BLaER1 treated with 17β-estradiol and CSF1 and Interleukin-3, amounts not matched to agents 10 nM and 100 nM (cell line): ENCODE measurements at regions not wholly inside any gene's neighbourhood (a gene's known extent, or its start where the extent isn't known, plus 50 kb on each side); places are given as distances from the start of the nearest gene placed in this dataset.
"Not testable (repeated sequence)": the region's sequence is repeated elsewhere in the genome, so short reads cannot be mapped to it uniquely, and the experiment has no call there.

Source experiments
- H3K27ac ChIP-seq, 11 experiments: shearing (Covaris generic); formaldehyde crosslinking; 2 replicates each; pipeline ENCODE4 v1.8.1; 2022
- H3K27me3 ChIP-seq, 11 experiments: shearing (Covaris generic); formaldehyde crosslinking; 2 replicates each; pipeline ENCODE4 v1.8.1; 2022
- H3K36me3 ChIP-seq, 11 experiments: shearing (Covaris generic); formaldehyde crosslinking; 2 replicates each; pipeline ENCODE4 v1.8.1; 2022
- H3K4me1 ChIP-seq, 10 experiments: shearing (Covaris generic); formaldehyde crosslinking; 2 replicates each; pipeline ENCODE4 v1.8.1; 2022
- H3K4me2 ChIP-seq, 11 experiments: shearing (Covaris generic); formaldehyde crosslinking; 2 replicates each; pipeline ENCODE4 v1.8.1; 2022
- H3K4me3 ChIP-seq, 10 experiments: shearing (Covaris generic); formaldehyde crosslinking; 2 replicates each; pipeline ENCODE4 v1.8.1; 2022
- H3K9ac ChIP-seq, 11 experiments: shearing (Covaris generic); formaldehyde crosslinking; 2 replicates each; pipeline ENCODE4 v1.8.1; 2022
- H3K9me3 ChIP-seq, 11 experiments: shearing (Covaris generic); formaldehyde crosslinking; replicated peaks in 1 of 11; 2 replicates each; pipeline ENCODE4 v1.8.1; 2022
- H4K20me1 ChIP-seq, 11 experiments: shearing (Covaris generic); formaldehyde crosslinking; 2 replicates each; pipeline ENCODE4 v1.8.1; 2022
- Cebpa-rat ChIP-seq, 11 experiments: shearing (Covaris generic); IDR thresholded peaks; 2 replicates each; pipeline ENCODE4 v1.8.1; 2022

DNA sequence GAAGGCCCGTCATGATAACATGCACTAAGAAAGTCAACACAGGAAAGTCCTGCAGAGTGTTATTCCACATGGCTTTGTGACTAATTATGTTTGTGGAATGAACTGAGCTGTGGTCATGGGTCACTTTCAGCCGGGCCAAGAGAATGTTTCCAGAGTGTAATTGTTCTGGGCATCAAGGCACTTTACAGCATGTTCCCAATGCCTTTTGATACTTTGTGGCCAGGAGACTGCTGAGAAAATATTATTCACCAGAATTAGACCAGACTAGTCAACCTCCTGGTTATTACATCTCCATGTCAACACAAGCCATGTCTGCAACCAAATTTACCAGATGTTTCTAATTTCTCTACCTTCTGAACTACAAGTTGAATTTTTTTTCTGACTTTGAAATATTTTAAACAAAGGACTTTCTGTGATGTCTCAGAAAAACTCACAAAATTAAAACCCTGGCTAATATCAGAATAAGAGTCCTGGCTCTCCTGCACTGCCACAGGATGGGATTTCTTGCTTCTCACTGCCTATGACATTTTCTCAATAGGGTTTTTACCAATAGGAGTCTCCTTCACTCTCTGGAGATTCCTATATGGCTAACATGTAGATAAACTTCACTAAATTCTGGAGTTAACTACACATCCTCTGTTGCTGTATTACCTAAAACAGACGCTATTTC is 90.6 kb upstream of the WDR75 start:
- H3K4me1 ChIP-seq: peaks cover 0 to 16% (median 0%) of the 10 kb centered on the region in 10 experiments; a peak in 4 of 20 replicates
- H3K9me3 ChIP-seq: peaks cover 0 to 9% (median 0%) of the 10 kb centered on the region in 11 experiments; a peak in 2 of 22 replicates
- TF ChIP-seq Cebpa-rat (IDR thresholded peaks at IDR 0.05): no peak
- no peaks in the 10 kb centered on the region for H4K20me1 ChIP-seq
- no peak overlapping the region for H3K9ac ChIP-seq
- H3K36me3 ChIP-seq: no peaks in the 10 kb centered on the region
- H3K27me3 ChIP-seq: no peaks in the 10 kb centered on the region
- no peak overlapping the region for H3K27ac ChIP-seq
- H3K4me2 ChIP-seq: no peak overlapping the region
- H3K4me3 ChIP-seq: no peak overlapping the region

DNA sequence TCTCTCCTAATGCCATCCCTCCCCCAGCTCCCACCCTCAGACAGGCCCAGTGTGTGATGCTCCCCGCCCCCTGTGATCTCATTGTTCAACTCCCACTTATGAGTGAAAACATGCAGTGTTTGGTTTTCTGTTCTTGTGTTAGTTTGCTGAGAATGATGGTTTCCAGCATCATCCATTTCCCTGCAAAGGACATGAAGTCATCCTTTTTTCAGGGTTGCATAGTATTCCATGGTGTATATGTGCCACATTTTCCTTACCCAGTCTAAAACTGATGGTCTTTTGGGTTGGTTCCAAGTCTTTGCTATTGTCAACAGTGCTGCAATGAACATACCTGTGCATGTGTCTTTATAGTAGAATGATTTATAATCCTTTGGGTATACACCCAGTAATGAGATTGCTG is 89.3 kb upstream of the WDR75 start:
- H3K4me1 ChIP-seq: peaks cover 0 to 13% (median 0%) of the 10 kb centered on the region in 10 experiments; a peak in 4 of 20 replicates
- not testable (repeated sequence) for H3K36me3 ChIP-seq, H3K4me2 ChIP-seq, H3K9ac ChIP-seq, H3K4me3 ChIP-seq, H3K27me3 ChIP-seq, H4K20me1 ChIP-seq, H3K9me3 ChIP-seq, H3K27ac ChIP-seq

DNA sequence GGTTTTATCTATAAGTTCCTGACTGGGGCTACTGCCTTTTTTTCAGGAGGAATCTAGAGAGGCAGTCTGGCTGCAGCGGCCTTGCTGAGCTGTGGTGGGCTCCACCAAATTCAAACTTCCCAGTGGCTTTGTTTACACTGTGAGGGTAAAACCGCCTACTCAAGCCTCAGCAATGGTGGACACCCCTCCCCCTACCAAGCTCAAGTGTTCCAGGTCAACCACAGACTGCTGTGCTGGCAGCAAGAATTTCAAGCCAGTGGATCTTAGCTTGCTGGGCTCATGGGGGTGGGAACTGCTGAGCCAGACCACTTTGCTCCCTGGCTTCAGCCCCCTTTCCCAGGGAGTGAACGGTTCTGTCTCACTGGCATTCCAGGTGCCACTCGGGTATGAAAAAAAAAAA is 83.9 kb upstream of the WDR75 start:
- H4K20me1 ChIP-seq, H3K36me3 ChIP-seq, H3K9me3 ChIP-seq, H3K27ac ChIP-seq, H3K4me2 ChIP-seq, H3K4me1 ChIP-seq, H3K9ac ChIP-seq, H3K4me3 ChIP-seq, H3K27me3 ChIP-seq: not testable (repeated sequence)

DNA sequence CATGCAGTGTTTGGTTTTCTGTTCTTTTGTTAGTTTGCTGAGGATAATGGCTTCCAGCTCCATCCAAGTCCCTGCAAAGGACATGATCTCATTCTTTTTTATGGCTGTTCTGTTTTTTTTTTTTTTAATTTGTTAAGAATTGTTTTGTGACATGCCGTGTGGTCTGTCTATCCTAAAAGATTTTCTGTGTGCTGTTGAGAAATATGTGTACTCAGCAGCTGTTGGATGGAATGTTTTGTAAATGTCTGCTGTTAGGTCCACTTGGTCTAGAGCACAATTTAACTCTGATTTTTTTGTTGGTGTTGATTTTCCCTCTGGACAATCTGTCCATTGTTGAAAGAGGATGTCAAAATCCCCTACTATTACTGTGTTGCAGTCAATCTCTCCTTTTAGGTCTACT is 80.4 kb upstream of the WDR75 start:
- no peak overlapping the region for H3K4me2 ChIP-seq
- H4K20me1 ChIP-seq: no peaks in the 10 kb centered on the region
- H3K9me3 ChIP-seq: no peaks in the 10 kb centered on the region
- peaks cover 0 to 16% (median 0%) of the 10 kb centered on the region in 10 experiments; a peak in 8 of 20 replicates for H3K4me1 ChIP-seq
- H3K36me3 ChIP-seq: no peaks in the 10 kb centered on the region
- H3K9ac ChIP-seq: no peak overlapping the region
- H3K4me3 ChIP-seq: no peak overlapping the region
- TF ChIP-seq Cebpa-rat (IDR thresholded peaks at IDR 0.05): no peak
- H3K27me3 ChIP-seq: no peaks in the 10 kb centered on the region
- H3K27ac ChIP-seq: no peak overlapping the region

DNA sequence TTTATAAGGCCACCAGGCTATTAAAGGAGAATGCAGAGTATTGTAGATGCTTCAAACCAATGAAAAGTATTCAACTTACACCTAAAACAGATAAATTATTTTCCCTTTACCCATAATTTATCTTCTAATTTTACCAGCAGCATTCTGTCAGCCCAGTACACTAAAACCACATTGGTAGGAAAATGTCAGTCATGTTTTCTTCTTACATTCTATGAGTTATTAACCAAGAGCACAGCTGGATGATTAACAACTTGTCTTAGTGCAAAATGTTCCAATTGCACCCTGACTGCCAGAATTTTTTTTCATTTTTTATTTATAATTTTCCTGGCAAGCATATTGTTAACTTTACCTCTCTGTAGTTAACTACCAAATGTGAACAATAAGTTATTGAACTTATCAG is 79.0 kb upstream of the WDR75 start:
- H3K9ac ChIP-seq: no peak overlapping the region
- H4K20me1 ChIP-seq: no peaks in the 10 kb centered on the region
- H3K9me3 ChIP-seq: no peaks in the 10 kb centered on the region
- TF ChIP-seq Cebpa-rat (IDR thresholded peaks at IDR 0.05): no peak
- no peak overlapping the region for H3K27ac ChIP-seq
- no peaks in the 10 kb centered on the region for H3K36me3 ChIP-seq
- H3K27me3 ChIP-seq: no peaks in the 10 kb centered on the region
- H3K4me1 ChIP-seq: peaks cover 0 to 16% (median 0%) of the 10 kb centered on the region in 10 experiments; a peak in 8 of 20 replicates
- H3K4me2 ChIP-seq: no peak overlapping the region
- H3K4me3 ChIP-seq: no peak overlapping the region

DNA sequence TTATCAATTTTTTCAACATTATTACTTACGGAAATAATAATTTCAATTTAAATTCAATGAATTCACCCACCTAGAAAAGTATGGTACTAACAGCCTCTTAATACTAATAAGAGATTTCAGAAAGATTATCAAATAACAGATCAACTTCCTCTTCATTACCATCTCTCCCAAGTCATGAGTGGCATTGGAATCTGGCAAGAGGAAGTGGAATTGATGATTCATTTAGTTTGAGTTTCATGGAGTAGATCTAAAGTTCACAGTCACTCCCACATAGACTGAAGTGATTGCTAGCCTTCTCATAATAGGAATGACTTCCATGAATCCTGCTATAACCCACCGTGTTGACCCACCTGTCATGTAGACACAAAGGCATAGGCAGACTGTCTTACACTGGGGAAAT is 77.7 kb upstream of the WDR75 start:
- H3K4me2 ChIP-seq: peak overlapping the region in 3 of 11 experiments; percentile 24 to 79 (median 56); a peak in 6 of 22 replicates
- no peaks in the 10 kb centered on the region for H3K27me3 ChIP-seq
- no peak for TF ChIP-seq Cebpa-rat (IDR thresholded peaks at IDR 0.05)
- no peaks in the 10 kb centered on the region for H4K20me1 ChIP-seq
- no peak overlapping the region for H3K27ac ChIP-seq
- H3K4me3 ChIP-seq: no peak overlapping the region
- no peaks in the 10 kb centered on the region for H3K36me3 ChIP-seq
- no peaks in the 10 kb centered on the region for H3K9me3 ChIP-seq
- H3K4me1 ChIP-seq: peaks cover 0 to 16% (median 0%) of the 10 kb centered on the region in 10 experiments; a peak in 8 of 20 replicates
- no peak overlapping the region for H3K9ac ChIP-seq

DNA sequence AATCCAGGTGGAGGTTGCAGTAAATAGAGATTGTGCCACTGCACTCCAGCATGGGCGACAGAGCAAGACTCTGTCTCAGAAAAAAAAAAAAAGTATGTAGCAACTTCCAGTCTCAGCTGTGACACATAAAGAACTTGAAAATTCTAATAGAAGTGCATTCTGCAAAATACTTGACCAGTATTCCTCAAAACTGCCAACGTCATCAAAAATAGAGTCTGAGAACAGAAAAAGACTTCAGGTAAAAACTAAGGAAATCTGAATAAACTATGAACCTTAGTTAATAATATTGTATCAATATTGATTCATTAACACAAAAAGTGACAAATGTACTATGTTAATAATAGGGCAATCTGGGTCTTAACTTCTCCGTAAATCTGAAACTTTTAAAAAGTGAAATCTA is 76.7 kb upstream of the WDR75 start:
- Histone ChIP-seq H3K9ac (no peak overlapping the region), H3K4me3 (no peak overlapping the region)

DNA sequence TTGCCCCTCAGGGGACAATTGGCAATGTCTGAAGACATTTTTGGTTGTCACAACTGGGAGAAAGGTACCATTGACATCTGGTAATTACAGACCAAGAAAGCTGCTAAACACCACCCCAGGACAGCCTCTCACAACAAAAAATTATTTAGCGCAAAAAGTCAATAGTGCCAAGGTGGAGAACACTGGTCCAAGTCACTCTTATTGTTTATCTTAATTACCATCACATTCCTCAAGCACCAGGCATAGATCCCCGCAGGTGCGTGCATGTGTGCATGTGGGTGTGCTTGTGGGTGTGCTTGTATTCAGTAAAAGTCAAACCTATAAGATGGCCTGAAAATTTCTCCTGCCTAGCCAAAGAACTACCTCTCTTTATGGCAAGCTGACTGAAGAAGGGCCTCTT is 74.9 kb upstream of the WDR75 start:
- Histone ChIP-seq H3K4me2 (no peak overlapping the region), H3K4me3 (no peak overlapping the region), H3K36me3 (no peaks in the 10 kb centered on the region), H4K20me1 (no peaks in the 10 kb centered on the region), H3K27ac (no peak overlapping the region), H3K27me3 (no peaks in the 10 kb centered on the region), H3K4me1 (peaks cover 0 to 16% (median 0%) of the 10 kb centered on the region in 10 experiments; a peak in 8 of 20 replicates), H3K9ac (no peak overlapping the region), H3K9me3 (no peaks in the 10 kb centered on the region)
- TF ChIP-seq Cebpa-rat (IDR thresholded peaks at IDR 0.05): no peak

More for the DNA sequence above, 76.7 kb upstream of the WDR75 start:
- Histone ChIP-seq H3K9me3 (no peaks in the 10 kb centered on the region), H3K27me3 (no peaks in the 10 kb centered on the region), H3K4me2 (0 out of 22 replicates have a peak overlapping the region, but pooled peaks of 1 of the 11 experiments have one; percentile 79), H3K27ac (no peak overlapping the region), H3K36me3 (no peaks in the 10 kb centered on the region), H4K20me1 (no peaks in the 10 kb centered on the region), H3K4me1 (peaks cover 0 to 16% (median 0%) of the 10 kb centered on the region in 10 experiments; a peak in 8 of 20 replicates)
- TF ChIP-seq Cebpa-rat (IDR thresholded peaks at IDR 0.05): no peak

DNA sequence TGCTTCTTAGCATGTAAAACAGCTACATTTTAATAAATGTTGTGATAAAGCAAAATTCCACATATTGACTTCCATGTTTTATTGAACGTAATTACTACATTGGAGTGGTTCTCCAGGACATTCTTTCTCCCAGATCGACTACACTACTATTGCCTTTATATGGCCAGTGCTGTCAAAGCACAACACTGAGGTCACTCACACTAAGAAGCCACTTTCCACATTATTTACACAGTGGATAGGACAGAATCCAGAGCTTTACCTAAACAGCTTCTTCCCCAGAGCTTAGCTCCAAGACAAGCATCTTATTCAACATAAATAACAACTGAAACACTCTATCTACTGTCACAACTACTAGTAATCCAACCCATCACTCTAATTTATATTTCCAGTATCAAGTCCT is 73.9 kb upstream of the WDR75 start:
- no peak overlapping the region for H3K9ac ChIP-seq
- no peaks in the 10 kb centered on the region for H3K27me3 ChIP-seq
- TF ChIP-seq Cebpa-rat (IDR thresholded peaks at IDR 0.05): no peak
- H3K9me3 ChIP-seq: no peaks in the 10 kb centered on the region
- H3K27ac ChIP-seq: no peak overlapping the region
- H3K4me2 ChIP-seq: no peak overlapping the region
- peaks cover 0 to 16% (median 0%) of the 10 kb centered on the region in 10 experiments; a peak in 8 of 20 replicates for H3K4me1 ChIP-seq
- no peaks in the 10 kb centered on the region for H3K36me3 ChIP-seq
- no peaks in the 10 kb centered on the region for H4K20me1 ChIP-seq
- H3K4me3 ChIP-seq: no peak overlapping the region

DNA sequence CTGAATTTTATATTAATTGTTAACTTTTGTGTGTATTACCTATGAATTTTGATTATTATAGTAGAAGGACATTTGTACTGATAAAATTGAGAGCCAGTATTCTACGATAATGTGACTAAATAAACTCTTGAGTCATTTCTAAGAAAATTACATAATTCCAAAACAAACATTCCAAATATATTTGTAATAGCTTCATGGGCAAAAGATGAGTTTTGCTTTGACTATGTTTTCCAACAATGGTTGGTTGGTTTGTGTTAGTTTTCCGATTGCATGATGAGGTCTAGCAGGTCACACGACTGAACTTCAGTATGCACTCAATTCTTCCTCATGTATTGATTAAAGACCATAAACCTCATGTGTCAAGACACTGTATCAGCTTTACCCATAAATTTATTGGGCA is 71.7 kb upstream of the WDR75 start:
- Histone ChIP-seq H3K9ac (no peak overlapping the region), H3K4me3 (no peak overlapping the region), H3K27me3 (no peaks in the 10 kb centered on the region), H4K20me1 (no peaks in the 10 kb centered on the region), H3K27ac (no peak overlapping the region), H3K4me2 (no peak overlapping the region), H3K4me1 (no peaks in the 10 kb centered on the region), H3K9me3 (no peaks in the 10 kb centered on the region), H3K36me3 (no peaks in the 10 kb centered on the region)
- TF ChIP-seq Cebpa-rat (IDR thresholded peaks at IDR 0.05): no peak
